Uterus (tissue), 3 donors: ENCODE measurements at regions not wholly inside any gene's neighbourhood (a gene's known extent, or its start where the extent isn't known, plus 50 kb on each side); places are given as distances from the start of the nearest gene placed in this dataset.

Source experiments
- DNase-seq, 2 donors: peaks; one replicate each; pipeline ENCODE4 v3.0.0-alpha.2; 2019 to 2020
- H3K27ac ChIP-seq, 2 donors: fragments of 200-600 bp; sonication (generic); 1 replicate in 1 of 2; 2 replicates in 1 of 2; pipeline ENCODE4 v1.5.1; 2016 to 2018
- H3K27me3 ChIP-seq, 2 donors: fragments of 200-600 bp; sonication (generic); one replicate each; pipeline ENCODE4 v1.5.1; 2018 to 2019; ENCODE audit warnings: control low read depth in 1 of 2
- H3K36me3 ChIP-seq, 2 donors: fragments of 200-600 bp; sonication (generic); one replicate each; pipeline ENCODE4 v1.5.1; 2019; ENCODE audit warnings: control low read depth in 1 of 2
- H3K4me1 ChIP-seq, 2 donors: fragments of 200-600 bp; sonication (generic); one replicate each; pipeline ENCODE4 v1.5.1; 2018 to 2019; ENCODE audit warnings: control low read depth in 1 of 2
- H3K4me3 ChIP-seq, 2 donors: fragments of 200-600 bp; sonication (generic); 1 replicate in 1 of 2; 2 replicates in 1 of 2; pipeline ENCODE4 v1.5.1; 2018 to 2019; ENCODE audit warnings: mild to moderate bottlenecking in 1 of 2
- H3K9me3 ChIP-seq, 2 donors: fragments of 200-600 bp; sonication (generic); one replicate each; pipeline ENCODE4 v1.5.1; 2019; ENCODE audit warnings: control low read depth in 1 of 2
- CTCF ChIP-seq, 4 experiments: fragments of 200-600 bp in 2 of 4; fragments of 450-650 bp in 2 of 4; sonication (generic) in 2 of 4; IDR thresholded peaks; one replicate each; pipeline ENCODE4 v1.5.1; 2016 to 2019; ENCODE audit warnings: antibody characterized with exemption in 4 of 4, mild to moderate bottlenecking in 2 of 4, moderate library complexity in 1 of 4
- POLR2A ChIP-seq, 2 donors: fragments of 450-650 bp; IDR thresholded peaks; one replicate each; pipeline ENCODE4 v1.6.1; 2016; ENCODE audit warnings: antibody characterized with exemption in 2 of 2, mild to moderate bottlenecking in 1 of 2, moderate library complexity in 1 of 2
- intact Hi-C: fragments of 100-400 bp; cut with DNase I; formaldehyde crosslinking; loops from one replicate; pipeline ENCODE4 v1.15.1; 2023; ENCODE audit warnings: low total_unique reads
- donor health status: DM: yes; HTN: yes; CAD: no.

- Histone ChIP-seq H3K9me3 (no peaks in the 10 kb centered on the region), H3K27ac (no peak overlapping the region), H3K4me1 (no peaks in the 10 kb centered on the region), H3K4me3 (no peak overlapping the region), H3K27me3 (no peaks in the 10 kb centered on the region), H3K36me3 (no peaks in the 10 kb centered on the region)
- intact Hi-C loops, result no loop called here
- TF ChIP-seq POLR2A (IDR thresholded peaks at IDR 0.05) (no peak), CTCF (IDR thresholded peaks at IDR 0.05) (no peak)
- DNase-seq, result no peak
Observed at GRCh38 chr10:3951993-3952392, 167.0 kb upstream of the KLF6 start.

GRCh38 chr10:3950676-3951275 lies 165.8 kb upstream of the KLF6 start:
- intact Hi-C loops, result no loop called here
- Histone ChIP-seq H3K27ac (no peak overlapping the region), H3K4me3 (no peak overlapping the region), H3K27me3 (no peaks in the 10 kb centered on the region), H3K9me3 (no peaks in the 10 kb centered on the region), H3K4me1 (no peaks in the 10 kb centered on the region), H3K36me3 (no peaks in the 10 kb centered on the region)
- TF ChIP-seq CTCF (IDR thresholded peaks at IDR 0.05) (no peak), POLR2A (IDR thresholded peaks at IDR 0.05) (no peak)
- DNase-seq, result no peak

- Histone ChIP-seq H3K4me3 (no peak overlapping the region), H3K36me3 (no peaks in the 10 kb centered on the region), H3K27ac (no peak overlapping the region), H3K27me3 (no peaks in the 10 kb centered on the region), H3K4me1 (no peaks in the 10 kb centered on the region), H3K9me3 (no peaks in the 10 kb centered on the region)
- no peak for TF ChIP-seq POLR2A (IDR thresholded peaks at IDR 0.05)
- no peak for TF ChIP-seq CTCF (IDR thresholded peaks at IDR 0.05)
- intact Hi-C loops, result no loop called here
- no peak for DNase-seq
Observed at GRCh38 chr10:3949711-3950110, 164.7 kb upstream of the KLF6 start.

- Histone ChIP-seq H3K4me1 (no peaks in the 10 kb centered on the region), H3K27ac (no peak overlapping the region), H3K36me3 (no peaks in the 10 kb centered on the region), H3K4me3 (no peak overlapping the region), H3K9me3 (no peaks in the 10 kb centered on the region), H3K27me3 (no peaks in the 10 kb centered on the region)
- peak in 1 of 2 donors; percentile 40 for DNase-seq
- TF ChIP-seq POLR2A (IDR thresholded peaks at IDR 0.05) (no peak), CTCF (IDR thresholded peaks at IDR 0.05) (no peak)
- intact Hi-C loops, result no loop called here
Observed at GRCh38 chr10:3948843-3949242, 163.8 kb upstream of the KLF6 start.

- intact Hi-C loops, result no loop called here
- H3K4me1 ChIP-seq, result no peaks in the 10 kb centered on the region
- H3K4me3 ChIP-seq, result no peak overlapping the region
- no peak for DNase-seq
- H3K36me3 ChIP-seq, result no peaks in the 10 kb centered on the region
- H3K27me3 ChIP-seq, result no peaks in the 10 kb centered on the region
- no peak for TF ChIP-seq POLR2A (IDR thresholded peaks at IDR 0.05)
- TF ChIP-seq CTCF (IDR thresholded peaks at IDR 0.05), result no peak
- H3K27ac ChIP-seq, result peak overlapping the region in 1 of 2 donors; percentile 45
- H3K9me3 ChIP-seq, result no peaks in the 10 kb centered on the region
Observed at GRCh38 chr10:3946234-3947229, 161.5 kb upstream of the KLF6 start.
